GM06990 (cell line): ENCODE measurements at regions not wholly inside any gene's neighbourhood (a gene's known extent, or its start where the extent isn't known, plus 50 kb on each side); places are given as distances from the start of the nearest gene placed in this dataset.

ENCODE experiments used
- DNase-seq: peaks from one replicate; pipeline ENCODE4 v3.0.0-alpha.2; 2011; ENCODE audit not compliant: insufficient read length; ENCODE audit errors: extremely low read depth
- H3K27me3 ChIP-seq: replicated peaks from 2 replicates; pipeline ENCODE4 v1.6.0; 2011; ENCODE audit warnings: low read length; ENCODE audit not compliant: control insufficient read depth, insufficient read depth
- H3K36me3 ChIP-seq: 2 replicates; pipeline ENCODE4 v1.5.1; 2011; ENCODE audit warnings: low read length; ENCODE audit not compliant: control insufficient read depth, insufficient read depth
- H3K4me3 ChIP-seq: replicated peaks from 2 replicates; pipeline ENCODE4 v1.5.1; 2011; ENCODE audit warnings: low read depth, mild to moderate bottlenecking, control low read depth, low read length
- CTCF ChIP-seq: IDR thresholded peaks from 2 replicates; pipeline ENCODE4 v1.5.1; 2011; ENCODE audit warnings: low read length, control low read depth, mild to moderate bottlenecking, inconsistent platforms; ENCODE audit not compliant: insufficient read depth, poor library complexity, severe bottlenecking

DNA sequence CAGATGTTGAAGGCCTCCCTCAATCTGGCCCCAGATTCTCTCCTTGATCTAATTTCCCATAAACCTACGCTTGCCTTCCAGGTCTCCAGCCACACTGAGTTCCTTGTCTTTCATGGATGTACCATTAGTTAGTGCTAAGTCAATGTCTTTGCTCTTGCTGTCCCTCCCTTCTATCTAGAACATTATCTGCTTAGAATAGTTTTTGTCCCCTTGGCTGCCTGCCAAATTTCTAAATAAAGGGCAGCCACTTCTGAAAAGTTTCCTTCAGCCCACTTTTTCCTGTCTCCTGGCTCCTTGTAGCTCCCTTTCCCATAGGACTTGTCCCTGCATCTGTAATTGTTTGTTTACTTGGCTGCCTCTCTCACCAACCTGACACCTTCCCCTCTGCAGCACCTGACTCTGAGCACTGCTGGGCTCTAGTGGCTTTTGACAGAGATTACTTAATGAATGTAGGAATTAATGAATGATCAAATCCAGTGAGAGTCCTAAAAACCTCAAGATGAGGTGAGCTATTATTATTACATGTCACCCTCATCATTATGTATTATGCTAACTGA lies 58.3 kb downstream of the CXCL12 start:
- TF ChIP-seq CTCF = no peak
- no peak overlapping the region for H3K4me3 ChIP-seq
- no peaks in the 10 kb centered on the region; the same call in 1 of the 2 replicates for H3K27me3 ChIP-seq
- H3K36me3 ChIP-seq = no peaks in the 10 kb centered on the region
- no peak for DNase-seq

- Histone ChIP-seq H3K36me3 (no peaks in the 10 kb centered on the region), H3K4me3 (no peak overlapping the region), H3K27me3 (no peaks in the 10 kb centered on the region; the same call in 1 of the 2 replicates)
- no peak for DNase-seq
- no peak for TF ChIP-seq CTCF
These were observed 59.1 kb downstream of the CXCL12 start for GRCh38 chr10:44325596-44326307.

DNA sequence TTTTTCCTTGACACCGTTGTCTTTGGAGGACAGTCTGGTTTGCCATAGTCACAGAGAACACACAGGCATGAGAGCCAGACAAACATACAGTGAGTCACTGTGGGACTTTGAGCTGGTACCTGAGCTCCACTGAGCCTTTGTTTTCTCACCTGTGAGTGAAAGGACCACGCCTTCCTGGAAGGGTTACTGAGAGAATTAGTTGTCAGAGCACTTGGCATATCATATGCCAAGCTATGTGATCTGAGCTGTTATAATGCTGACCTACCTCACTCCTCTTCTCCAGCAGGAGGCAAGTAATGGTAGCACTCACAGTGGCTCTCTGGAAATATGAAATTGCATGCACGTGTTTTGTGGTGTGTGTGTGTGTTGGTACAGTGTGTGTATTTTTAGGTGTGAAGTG lies 59.7 kb downstream of the CXCL12 start:
- Histone ChIP-seq H3K36me3 (no peaks in the 10 kb centered on the region), H3K4me3 (no peak overlapping the region), H3K27me3 (no peaks in the 10 kb centered on the region; the same call in 1 of the 2 replicates)
- no peak for TF ChIP-seq CTCF
- DNase-seq = no peak

DNA sequence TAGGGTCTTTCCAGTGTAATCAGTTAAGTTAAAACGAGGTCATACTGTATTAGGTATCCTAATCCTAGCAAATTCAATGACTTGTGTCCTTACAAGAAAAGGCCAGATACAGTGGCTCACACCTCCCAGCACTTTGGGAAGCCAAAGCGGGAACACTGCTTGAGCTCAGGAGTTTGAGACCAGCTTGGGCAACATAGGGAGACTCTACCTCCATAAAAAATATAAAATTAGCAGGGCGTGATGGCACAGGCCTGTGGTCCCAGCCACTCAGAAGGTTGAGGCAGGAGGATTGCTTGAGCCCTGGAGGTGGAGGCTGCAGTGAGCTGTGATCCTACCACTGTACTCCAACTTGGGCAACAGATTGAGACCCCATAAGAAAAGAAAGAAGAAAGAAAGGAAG lies 61.1 kb downstream of the CXCL12 start:
- Histone ChIP-seq H3K27me3 (no peaks in the 10 kb centered on the region; the same call in 1 of the 2 replicates), H3K4me3 (no peak overlapping the region), H3K36me3 (no peaks in the 10 kb centered on the region)
- DNase-seq = no peak
- no peak for TF ChIP-seq CTCF

DNA sequence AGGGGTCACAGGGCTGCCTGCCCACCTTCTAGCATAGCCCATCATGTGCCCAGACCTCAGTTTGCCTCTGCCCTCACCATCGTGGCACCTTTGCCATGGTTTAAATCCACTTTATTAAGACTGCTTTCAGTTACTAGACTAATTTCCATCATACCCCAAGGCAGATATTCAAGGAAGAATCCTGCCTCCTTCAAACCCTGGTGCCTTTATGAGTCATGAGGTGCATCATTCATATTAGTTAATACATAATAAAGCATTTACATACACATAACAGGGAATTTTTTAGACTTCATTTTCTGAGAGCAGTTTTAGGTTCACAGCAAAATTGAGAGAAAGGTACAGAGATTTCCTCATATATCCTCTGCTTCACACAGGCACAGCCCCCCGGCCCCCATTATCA lies 62.8 kb downstream of the CXCL12 start:
- no peaks in the 10 kb centered on the region for H3K36me3 ChIP-seq
- H3K27me3 ChIP-seq = no peaks in the 10 kb centered on the region; the same call in 1 of the 2 replicates
- H3K4me3 ChIP-seq = no peak overlapping the region
- no peak for TF ChIP-seq CTCF
- no peak for DNase-seq
